ENCODE measurements at regions not wholly inside any gene's neighbourhood (a gene's known extent, or its start where the extent isn't known, plus 50 kb on each side); places are given as distances from the start of the nearest gene placed in this dataset.

- Histone ChIP-seq H3K27ac (no peak overlapping the region), H3K36me3 (no peaks in the 10 kb centered on the region)
- TF ChIP-seq CTCF (IDR thresholded peaks at IDR 0.05) = no peak
Observed at GRCh38 chr1:87739141-87739540, 410.5 kb downstream of the LMO4 start.

DNA sequence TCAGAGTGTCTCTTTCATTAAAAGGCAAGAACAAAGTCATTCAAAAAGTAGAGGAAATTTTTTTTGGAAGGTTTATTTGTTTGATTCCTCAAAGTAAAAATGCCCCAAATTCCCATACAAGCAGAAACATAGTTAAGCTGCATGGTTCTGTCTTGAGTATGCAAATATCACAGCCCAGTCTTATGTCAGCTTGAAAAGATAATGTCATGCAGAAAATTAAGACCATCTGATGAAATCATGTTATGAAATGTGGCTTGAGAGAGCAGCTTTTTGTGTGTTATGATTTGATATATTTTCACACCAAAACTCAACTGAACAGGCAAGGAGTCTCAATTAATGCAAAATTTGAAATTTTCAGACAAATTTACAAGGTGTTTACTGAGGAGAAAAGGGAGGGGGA lies 411.0 kb downstream of the LMO4 start:
- H3K9me3 ChIP-seq = no peaks in the 10 kb centered on the region
- TF ChIP-seq CTCF (IDR thresholded peaks at IDR 0.05) = no peak
- DNase-seq (ENCODE audit: low spot score in 2 of 2) = no peak
- H3K36me3 ChIP-seq = no peaks in the 10 kb centered on the region
- no peak overlapping the region for H3K27ac ChIP-seq
- intact Hi-C loops (cut with DNase I) = no loop called here
- no peaks in the 10 kb centered on the region for H3K4me1 ChIP-seq
- H3K27me3 ChIP-seq = no peaks in the 10 kb centered on the region
- no peak overlapping the region for H3K4me3 ChIP-seq

More at GRCh38 chr1:87739141-87739540, 410.5 kb downstream of the LMO4 start:
- DNase-seq (ENCODE audit: low spot score in 2 of 2) = no peak
- intact Hi-C loops (cut with DNase I) = no loop called here
- no peaks in the 10 kb centered on the region for H3K9me3 ChIP-seq
- H3K27me3 ChIP-seq = no peaks in the 10 kb centered on the region
- no peaks in the 10 kb centered on the region for H3K4me1 ChIP-seq
- no peak overlapping the region for H3K4me3 ChIP-seq

GRCh38 chr1:87743256-87743655 lies 414.6 kb downstream of the LMO4 start:
- intact Hi-C loops (cut with DNase I) = no loop called here
- Histone ChIP-seq H3K36me3 (no peaks in the 10 kb centered on the region), H3K27ac (no peak overlapping the region), H3K4me1 (no peaks in the 10 kb centered on the region), H3K4me3 (no peak overlapping the region), H3K9me3 (no peaks in the 10 kb centered on the region), H3K27me3 (no peaks in the 10 kb centered on the region)
- DNase-seq (ENCODE audit: low spot score in 2 of 2) = no peak
- no peak for TF ChIP-seq CTCF (IDR thresholded peaks at IDR 0.05)

- TF ChIP-seq CTCF (IDR thresholded peaks at IDR 0.05) = no peak
- no peaks in the 10 kb centered on the region for H3K4me1 ChIP-seq
- no peaks in the 10 kb centered on the region for H3K27me3 ChIP-seq
- intact Hi-C loops (cut with DNase I) = no loop called here
- no peak for DNase-seq (ENCODE audit: low spot score in 2 of 2)
- no peaks in the 10 kb centered on the region for H3K36me3 ChIP-seq
- no peak overlapping the region for H3K4me3 ChIP-seq
- H3K27ac ChIP-seq = no peak overlapping the region
- no peaks in the 10 kb centered on the region for H3K9me3 ChIP-seq
Observed at GRCh38 chr1:87744056-87744455, 415.4 kb downstream of the LMO4 start.

- no peak for TF ChIP-seq CTCF (IDR thresholded peaks at IDR 0.05)
- Histone ChIP-seq H3K27me3 (no peaks in the 10 kb centered on the region), H3K36me3 (no peaks in the 10 kb centered on the region), H3K9me3 (no peaks in the 10 kb centered on the region), H3K4me1 (no peaks in the 10 kb centered on the region), H3K4me3 (no peak overlapping the region), H3K27ac (no peak overlapping the region)
- DNase-seq (ENCODE audit: low spot score in 2 of 2) = no peak
- intact Hi-C loops (cut with DNase I) = no loop called here
Observed at GRCh38 chr1:87744763-87745162, 416.1 kb downstream of the LMO4 start.

GRCh38 chr1:87753366-87753765 lies 424.7 kb downstream of the LMO4 start:
- Histone ChIP-seq H3K4me3 (no peak overlapping the region), H3K9me3 (no peaks in the 10 kb centered on the region), H3K27ac (no peak overlapping the region), H3K36me3 (no peaks in the 10 kb centered on the region), H3K27me3 (no peaks in the 10 kb centered on the region), H3K4me1 (no peaks in the 10 kb centered on the region)
- no peak for DNase-seq (ENCODE audit: low spot score in 2 of 2)
- TF ChIP-seq CTCF (IDR thresholded peaks at IDR 0.05) = no peak
- intact Hi-C loops (cut with DNase I) = no loop called here

Data from ascending aorta (tissue), 2 donors.